ENCODE measurements at regions not wholly inside any gene's neighbourhood (a gene's known extent, or its start where the extent isn't known, plus 50 kb on each side); places are given as distances from the start of the nearest gene placed in this dataset.

DNA sequence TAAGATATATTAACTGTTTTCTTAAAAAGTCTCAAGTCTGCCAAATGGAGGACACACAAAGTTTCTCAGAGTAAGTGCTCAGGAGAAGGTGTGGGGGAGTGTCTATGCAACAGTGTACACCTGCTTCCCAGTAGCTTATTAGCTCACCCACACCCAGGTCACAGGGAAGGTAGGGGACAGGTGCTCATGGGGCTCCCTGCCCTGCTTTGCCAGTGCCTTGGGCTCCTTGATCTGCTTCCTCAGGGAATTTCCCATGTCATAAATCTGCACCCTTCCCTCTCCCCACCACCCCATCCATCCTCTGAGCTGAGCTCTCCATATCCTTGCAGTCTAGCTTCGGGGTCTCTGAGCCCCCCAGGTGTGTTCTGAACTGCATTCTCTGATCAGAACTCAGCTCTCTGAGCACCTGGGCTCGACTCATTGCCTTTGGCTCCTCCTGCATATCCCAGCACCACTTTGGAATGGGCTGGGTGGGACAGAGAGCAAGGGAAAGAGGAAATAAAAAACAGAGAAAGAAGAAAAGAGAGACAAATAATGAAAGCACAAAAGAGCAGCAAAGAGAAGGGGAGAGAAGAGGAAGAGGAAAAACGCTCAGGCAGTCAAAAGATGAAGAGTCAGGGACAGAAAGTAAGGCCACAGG is 87.0 kb upstream of the ATP1B1 start:
- 52 to 63% (median 53%) methylated on average over 3 of the region's 3 CpGs for WGBS, 3 donors
- no peak overlapping the region for H3K27ac ChIP-seq
- H3K4me3 ChIP-seq: no peak overlapping the region
- ATAC-seq (no peak), DNase-seq (no peak)
- H3K27me3 ChIP-seq (ENCODE audit: insufficient read depth in 3 of 3, low read length in 2 of 3): no peaks in the 10 kb centered on the region
- no peaks in the 10 kb centered on the region for H3K9me3 ChIP-seq
- TF ChIP-seq, protein P1, sequence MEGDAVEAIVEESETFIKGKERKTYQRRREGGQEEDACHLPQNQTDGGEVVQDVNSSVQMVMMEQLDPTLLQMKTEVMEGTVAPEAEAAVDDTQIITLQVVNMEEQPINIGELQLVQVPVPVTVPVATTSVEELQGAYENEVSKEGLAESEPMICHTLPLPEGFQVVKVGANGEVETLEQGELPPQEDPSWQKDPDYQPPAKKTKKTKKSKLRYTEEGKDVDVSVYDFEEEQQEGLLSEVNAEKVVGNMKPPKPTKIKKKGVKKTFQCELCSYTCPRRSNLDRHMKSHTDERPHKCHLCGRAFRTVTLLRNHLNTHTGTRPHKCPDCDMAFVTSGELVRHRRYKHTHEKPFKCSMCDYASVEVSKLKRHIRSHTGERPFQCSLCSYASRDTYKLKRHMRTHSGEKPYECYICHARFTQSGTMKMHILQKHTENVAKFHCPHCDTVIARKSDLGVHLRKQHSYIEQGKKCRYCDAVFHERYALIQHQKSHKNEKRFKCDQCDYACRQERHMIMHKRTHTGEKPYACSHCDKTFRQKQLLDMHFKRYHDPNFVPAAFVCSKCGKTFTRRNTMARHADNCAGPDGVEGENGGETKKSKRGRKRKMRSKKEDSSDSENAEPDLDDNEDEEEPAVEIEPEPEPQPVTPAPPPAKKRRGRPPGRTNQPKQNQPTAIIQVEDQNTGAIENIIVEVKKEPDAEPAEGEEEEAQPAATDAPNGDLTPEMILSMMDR (IDR thresholded peaks at IDR 0.05): no peak
- H3K4me1 ChIP-seq: no peaks in the 10 kb centered on the region
- no peaks in the 10 kb centered on the region for H3K36me3 ChIP-seq (ENCODE audit: insufficient read depth in 1 of 2, low read depth in 1 of 2)
- intact Hi-C loops (cut with DNase I): no loop called here

DNA sequence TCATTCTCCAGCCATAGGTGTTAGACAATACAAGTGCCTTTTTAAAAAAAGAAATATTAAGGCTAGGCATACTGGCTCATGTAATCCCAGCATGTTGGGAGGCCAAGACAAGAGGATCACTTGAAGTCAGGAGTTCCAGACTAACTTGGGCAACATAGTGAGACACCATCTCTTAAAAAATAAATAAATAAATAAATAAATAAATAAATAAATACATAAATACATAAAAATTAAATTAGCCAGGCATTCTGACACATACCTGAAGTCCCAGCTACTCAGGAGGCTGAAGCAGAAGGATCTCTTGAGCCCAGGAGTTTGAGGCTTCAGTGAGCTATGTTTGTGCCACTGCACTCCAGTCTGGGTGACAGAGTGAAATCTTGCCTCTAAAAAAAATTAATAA is 85.8 kb upstream of the ATP1B1 start:
- H3K9me3 ChIP-seq: no peaks in the 10 kb centered on the region
- no peaks in the 10 kb centered on the region for H3K27me3 ChIP-seq (ENCODE audit: insufficient read depth in 3 of 3, low read length in 2 of 3)
- H3K27ac ChIP-seq: no peak overlapping the region
- DNase-seq (no peak), ATAC-seq (no peak)
- intact Hi-C loops (cut with DNase I): no loop called here
- H3K36me3 ChIP-seq (ENCODE audit: insufficient read depth in 1 of 2, low read depth in 1 of 2): no peaks in the 10 kb centered on the region
- no peaks in the 10 kb centered on the region for H3K4me1 ChIP-seq
- no peak overlapping the region for H3K4me3 ChIP-seq
- TF ChIP-seq, protein P1 (IDR thresholded peaks at IDR 0.05): no peak

DNA sequence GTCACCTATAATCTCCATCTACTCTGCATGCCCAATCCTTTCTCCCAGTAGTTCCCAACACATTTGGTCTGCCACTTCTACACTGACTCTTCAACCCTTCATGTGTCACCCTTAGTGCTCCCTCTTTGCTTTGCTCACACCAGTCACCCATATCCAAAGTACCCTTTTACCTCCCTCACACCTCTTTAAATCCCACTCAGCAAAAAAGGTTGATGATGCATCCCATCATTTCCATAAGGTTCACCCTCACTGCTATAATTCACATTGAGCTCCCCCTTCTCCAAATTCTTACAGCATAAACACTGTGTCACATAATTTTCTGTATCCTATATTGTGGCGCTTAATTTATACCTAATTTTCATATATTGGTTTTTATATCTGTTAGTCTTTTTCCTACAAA is 83.8 kb upstream of the ATP1B1 start:
- Histone ChIP-seq H3K36me3 (ENCODE audit: insufficient read depth in 1 of 2, low read depth in 1 of 2) (no peaks in the 10 kb centered on the region), H3K9me3 (no peaks in the 10 kb centered on the region), H3K27me3 (ENCODE audit: insufficient read depth in 3 of 3, low read length in 2 of 3) (no peaks in the 10 kb centered on the region), H3K4me3 (no peak overlapping the region), H3K27ac (no peak overlapping the region), H3K4me1 (no peaks in the 10 kb centered on the region)
- TF ChIP-seq, protein P1 (IDR thresholded peaks at IDR 0.05): no peak
- no peak for DNase-seq
- WGBS, 3 donors: 98 to 100% (median 99%) methylated on average over 1 of the region's 1 CpG
- no peak for ATAC-seq
- intact Hi-C loops (cut with DNase I): no loop called here

DNA sequence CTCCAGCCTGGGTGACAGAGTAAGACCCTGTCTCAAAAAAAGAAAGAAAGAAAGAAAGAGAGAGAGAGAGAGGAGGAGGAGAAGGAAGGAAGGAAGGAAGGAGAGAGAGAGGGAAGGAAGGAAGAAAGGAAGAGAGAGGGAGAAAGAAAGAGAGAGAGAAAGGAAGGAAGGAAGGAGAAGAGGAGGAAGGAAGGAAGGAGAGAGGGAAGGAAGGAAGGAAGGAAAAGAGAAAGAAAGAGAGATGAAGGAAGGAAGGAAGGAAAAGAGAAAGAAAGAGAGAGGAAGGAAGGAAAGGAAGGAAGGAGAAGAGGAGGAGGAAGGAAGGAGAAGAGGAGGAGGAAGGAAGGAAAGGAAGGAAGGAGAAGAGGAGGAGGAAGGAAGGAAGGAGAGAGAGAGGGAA is 82.2 kb upstream of the ATP1B1 start:
- Histone ChIP-seq H3K27me3 (ENCODE audit: insufficient read depth in 3 of 3, low read length in 2 of 3) (no peaks in the 10 kb centered on the region), H3K36me3 (ENCODE audit: insufficient read depth in 1 of 2, low read depth in 1 of 2) (no peaks in the 10 kb centered on the region), H3K27ac (no peak overlapping the region), H3K9me3 (no peaks in the 10 kb centered on the region), H3K4me1 (no peaks in the 10 kb centered on the region), H3K4me3 (no peak overlapping the region)
- ATAC-seq (no peak), DNase-seq (no peak)
- intact Hi-C loops (cut with DNase I): no loop called here
- TF ChIP-seq, protein P1 (IDR thresholded peaks at IDR 0.05): no peak

DNA sequence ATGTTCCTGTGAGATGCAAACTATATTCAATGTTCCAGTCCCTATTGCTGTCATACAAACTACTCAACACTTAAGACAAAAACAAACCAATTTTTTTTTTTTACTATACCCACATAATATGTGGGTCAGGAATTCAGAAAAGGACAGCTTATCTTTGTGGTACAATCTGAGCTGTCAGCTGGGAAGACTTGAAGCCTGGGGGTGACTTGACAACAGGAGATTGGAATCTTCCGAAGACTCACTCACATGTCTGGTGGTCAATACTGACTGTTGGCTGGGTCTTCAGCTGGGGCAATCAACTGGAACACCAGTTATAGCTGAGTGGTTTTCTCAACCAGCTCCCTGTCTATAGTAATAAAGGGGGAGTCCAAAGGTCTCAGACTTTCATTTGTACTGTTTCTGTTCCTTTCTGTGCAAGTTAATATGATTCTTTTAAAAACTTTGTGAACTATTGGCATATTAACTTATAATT is 81.7 kb upstream of the ATP1B1 start:
- Histone ChIP-seq H3K4me1 (no peaks in the 10 kb centered on the region), H3K27ac (no peak overlapping the region), H3K9me3 (no peaks in the 10 kb centered on the region), H3K36me3 (ENCODE audit: insufficient read depth in 1 of 2, low read depth in 1 of 2) (no peaks in the 10 kb centered on the region), H3K4me3 (no peak overlapping the region), H3K27me3 (ENCODE audit: insufficient read depth in 3 of 3, low read length in 2 of 3) (no peaks in the 10 kb centered on the region)
- 94 to 100% (median 100%) methylated on average over 1 of the region's 1 CpG for WGBS, 3 donors
- TF ChIP-seq, protein P1 (IDR thresholded peaks at IDR 0.05): no peak
- DNase-seq (no peak), ATAC-seq (no peak)
- intact Hi-C loops (cut with DNase I): no loop called here
